Glutamatergic neuron (in vitro differentiated cells): ENCODE measurements at regions not wholly inside any gene's neighbourhood (a gene's known extent, or its start where the extent isn't known, plus 50 kb on each side); places are given as distances from the start of the nearest gene placed in this dataset.

Source experiments
- DNase-seq: peaks from one replicate; pipeline ENCODE4 v3.0.0; 2022
- H3K27ac Mint-ChIP-seq: one replicate; pipeline ENCODE4 v1.8.0; 2020; ENCODE audit warnings: mild to moderate bottlenecking, mixed read lengths, inconsistent platforms; ENCODE audit not compliant: unreplicated experiment
- H3K27me3 Mint-ChIP-seq: one replicate; pipeline ENCODE4 v1.8.0; 2020; ENCODE audit warnings: mild to moderate bottlenecking, moderate library complexity, mixed read lengths, inconsistent platforms; ENCODE audit not compliant: unreplicated experiment
- H3K36me3 Mint-ChIP-seq: one replicate; pipeline ENCODE4 v1.8.0; 2020; ENCODE audit warnings: mild to moderate bottlenecking, mixed read lengths, inconsistent platforms; ENCODE audit not compliant: unreplicated experiment
- H3K4me1 Mint-ChIP-seq: one replicate; pipeline ENCODE4 v1.8.0; 2020; ENCODE audit warnings: mild to moderate bottlenecking, low read depth, mixed read lengths, inconsistent platforms; ENCODE audit not compliant: unreplicated experiment
- H3K4me3 Mint-ChIP-seq: one replicate; pipeline ENCODE4 v1.8.0; 2020; ENCODE audit warnings: mild to moderate bottlenecking, mixed read lengths, inconsistent platforms; ENCODE audit not compliant: unreplicated experiment
- H3K9me3 Mint-ChIP-seq: one replicate; pipeline ENCODE4 v1.8.0; 2020; ENCODE audit warnings: mild to moderate bottlenecking, moderate library complexity, mixed read lengths, inconsistent platforms; ENCODE audit not compliant: unreplicated experiment
- CTCF ChIP-seq: fragments of 200-600 bp; sonication (generic); IDR thresholded peaks from one replicate; pipeline ENCODE4 v1.5.0; 2021; ENCODE audit not compliant: partially characterized antibody, unreplicated experiment

DNA sequence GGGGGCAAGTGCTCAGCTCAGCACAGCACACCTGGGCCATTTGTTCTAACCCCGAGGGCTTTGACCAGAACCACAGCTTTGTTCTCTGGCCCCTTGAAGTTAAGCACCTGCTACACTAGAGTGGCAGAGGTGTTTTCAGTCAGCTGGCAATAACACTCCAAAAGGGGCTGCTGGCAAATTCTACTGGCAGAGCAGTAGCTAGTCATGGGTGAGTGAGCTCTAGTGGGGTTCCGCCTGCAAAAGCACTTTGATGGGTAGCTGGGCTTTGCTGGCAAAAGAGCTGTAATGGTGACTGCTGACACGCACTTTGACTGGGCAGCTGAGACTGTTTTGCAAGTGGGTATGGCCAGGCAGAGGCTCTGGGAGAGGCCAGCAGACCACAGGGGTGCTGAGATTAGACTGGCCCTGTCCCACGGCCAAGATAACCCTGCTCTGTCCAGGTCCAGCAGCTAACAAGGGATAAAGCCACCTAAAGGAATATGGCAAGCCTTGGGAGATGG, 65.2 kb upstream of the TENT5D start:
- H3K4me1 Mint-ChIP-seq = no peaks in the 10 kb centered on the region
- no peak for TF ChIP-seq CTCF
- H3K27ac Mint-ChIP-seq = no peak overlapping the region
- no peaks in the 10 kb centered on the region for H3K9me3 Mint-ChIP-seq
- H3K27me3 Mint-ChIP-seq = no peaks in the 10 kb centered on the region
- H3K36me3 Mint-ChIP-seq = no peaks in the 10 kb centered on the region
- H3K4me3 Mint-ChIP-seq = no peak overlapping the region
- no peak for DNase-seq
